Heart left ventricle (tissue), 16 donors: ENCODE measurements at regions not wholly inside any gene's neighbourhood (a gene's known extent, or its start where the extent isn't known, plus 50 kb on each side); places are given as distances from the start of the nearest gene placed in this dataset.
"Not testable (repeated sequence)": the region's sequence is repeated elsewhere in the genome, so short reads cannot be mapped to it uniquely, and the experiment has no call there.

ENCODE experiments used
- ATAC-seq, 4 donors: fragments of 200-7000 bp; cut with Tn5 transposase; one replicate each; pipeline ENCODE4 v1.9.1; 2020 to 2022; ENCODE audit warnings: moderate library complexity in 4 of 4, mild to moderate bottlenecking in 3 of 4, moderate number of reproducible peaks in 1 of 4
- DNase-seq, 5 donors: peaks; one replicate each; pipeline ENCODE4 v3.0.0-alpha.2; 2020
- H3K27ac ChIP-seq, 12 donors: fragments of 200-600 bp; sonication (generic) in 4 of 12; one replicate each; pipeline versions ENCODE4 v1.5.0 to v1.8.0; 2016 to 2022; ENCODE audit warnings: mild to moderate bottlenecking in 2 of 12
- H3K27me3 ChIP-seq, 9 donors: fragments of 200-600 bp; sonication (generic) in 2 of 9; one replicate each; pipeline versions ENCODE4 v1.5.1 to v1.8.0; 2016 to 2022; ENCODE audit warnings: mild to moderate bottlenecking in 3 of 9
- H3K36me3 ChIP-seq, 9 donors: fragments of 200-600 bp; sonication (generic) in 2 of 9; one replicate each; pipeline versions ENCODE4 v1.5.0 to v1.8.0; 2018 to 2022; ENCODE audit warnings: mild to moderate bottlenecking in 2 of 9
- H3K4me1 ChIP-seq, 12 donors: fragments of 200-600 bp; sonication (generic) in 4 of 12; one replicate each; pipeline versions ENCODE4 v1.5.0 to v1.8.0; 2016 to 2022; ENCODE audit warnings: mild to moderate bottlenecking in 3 of 12
- H3K4me3 ChIP-seq, 12 donors: fragments of 200-600 bp; sonication (generic) in 4 of 12; one replicate each; pipeline versions ENCODE4 v1.5.0 to v1.8.0; 2017 to 2022; ENCODE audit warnings: mild to moderate bottlenecking in 9 of 12, moderate library complexity in 4 of 12
- H3K9me3 ChIP-seq, 12 donors: fragments of 200-600 bp; sonication (generic) in 4 of 12; one replicate each; pipeline versions ENCODE4 v1.5.0 to v1.8.0; 2016 to 2022; ENCODE audit warnings: mild to moderate bottlenecking in 1 of 12
- POLR2A ChIP-seq, 2 donors: fragments of 450-650 bp; IDR thresholded peaks; one replicate each; pipeline ENCODE4 v1.6.1; 2017; ENCODE audit warnings: antibody characterized with exemption in 2 of 2, mild to moderate bottlenecking in 2 of 2, moderate library complexity in 2 of 2
- WGBS, 4 donors: extraction: QIAGEN DNeasy Blood & Tissue Kit in 2 of 4; methylation state at CpG; one replicate each; pipeline versions ENCODE4 v1.1.5 to v1.1.7; 2013 to 2018; 5-methylcytosine and 5-hydroxymethylcytosine counted together
- intact Hi-C, 10 donors: fragments of 100-400 bp; cut with DNase I; formaldehyde crosslinking; loops; one replicate each; pipeline versions ENCODE4 v1.11.1 to v1.14.2; 2022
- TF ChIP-seq, protein P1 (sequence below), 12 donors: fragments of 200-600 bp; sonication (generic) in 4 of 12; IDR thresholded peaks; one replicate each; pipeline versions ENCODE4 v1.5.0 to v1.8.0; 2018 to 2022; ENCODE audit warnings: antibody characterized with exemption in 12 of 12, mild to moderate bottlenecking in 5 of 12
- donor health status: ischemic (EF 13 %, LVEDD 7.1; RV severe dilation, severe dysfunction).
- donor health status: healthy with polysubstance abuse.
- donor health status: DM: no; HTN: yes; CAD: no.
- donor health status: DM: no; HTN: no; CAD: no.
- donor health status: ischemic (EF 25% LVEDD 6.9; RV normal size, moderate dysfunction).
- donor health status: ischemic (EF 25% LVEDD 5.7; RV mildly dilated, moderate dysfunction).
- donor health status: healthy.
- donor health status: DM: yes; HTN: yes; CAD: no.
- donor health status: ischemic (EF 35%, LVEDD 5.7; RV mildly dilated, moderate dysfunction).
- donor health status: nonischemic (EF 11% LVEDD 7.7; RV severe dilation, severe dysfunction).
- donor health status: DM: yes; HTN: yes; CAD: no.
- donor health status: PGD.
- donor health status: ischemic (EF 29% LVEDD 5.4; RV normal size, mild dysfunction).
- donor health status: nonischemic (EF 23%, LVEDD 6.1; RV moderate dilation, normal function).

- intact Hi-C loops, result loop anchor here in 6 of 10 donors (5.0 to 10.0 kb wide), 5 partner anchors 367 to 1265 kb away; no protein-coding TSS in a partner anchor
- Histone ChIP-seq H3K27me3 (peaks cover 0 to 8% (median 0%) of the 10 kb centered on the region in 9 donors), H3K27ac (no peak overlapping the region), H3K36me3 (no peaks in the 10 kb centered on the region), H3K9me3 (no peaks in the 10 kb centered on the region), H3K4me1 (peaks cover 0 to 5% (median 0%) of the 10 kb centered on the region in 12 donors), H3K4me3 (no peak overlapping the region)
- DNase-seq, result no peak
- WGBS, 4 donors, result 5 to 13% (median 9%) methylated on average over 1 of the region's 1 CpG
- TF ChIP-seq, protein P1, sequence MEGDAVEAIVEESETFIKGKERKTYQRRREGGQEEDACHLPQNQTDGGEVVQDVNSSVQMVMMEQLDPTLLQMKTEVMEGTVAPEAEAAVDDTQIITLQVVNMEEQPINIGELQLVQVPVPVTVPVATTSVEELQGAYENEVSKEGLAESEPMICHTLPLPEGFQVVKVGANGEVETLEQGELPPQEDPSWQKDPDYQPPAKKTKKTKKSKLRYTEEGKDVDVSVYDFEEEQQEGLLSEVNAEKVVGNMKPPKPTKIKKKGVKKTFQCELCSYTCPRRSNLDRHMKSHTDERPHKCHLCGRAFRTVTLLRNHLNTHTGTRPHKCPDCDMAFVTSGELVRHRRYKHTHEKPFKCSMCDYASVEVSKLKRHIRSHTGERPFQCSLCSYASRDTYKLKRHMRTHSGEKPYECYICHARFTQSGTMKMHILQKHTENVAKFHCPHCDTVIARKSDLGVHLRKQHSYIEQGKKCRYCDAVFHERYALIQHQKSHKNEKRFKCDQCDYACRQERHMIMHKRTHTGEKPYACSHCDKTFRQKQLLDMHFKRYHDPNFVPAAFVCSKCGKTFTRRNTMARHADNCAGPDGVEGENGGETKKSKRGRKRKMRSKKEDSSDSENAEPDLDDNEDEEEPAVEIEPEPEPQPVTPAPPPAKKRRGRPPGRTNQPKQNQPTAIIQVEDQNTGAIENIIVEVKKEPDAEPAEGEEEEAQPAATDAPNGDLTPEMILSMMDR (IDR thresholded peaks at IDR 0.05), result peak; percentile 21 to 55 (median 37)
- no peak for TF ChIP-seq POLR2A (IDR thresholded peaks at IDR 0.05)
- ATAC-seq, result no peak
Measured at GRCh38 chrX:12080265-12080664, 58.0 kb upstream of the FRMPD4 start.

DNA sequence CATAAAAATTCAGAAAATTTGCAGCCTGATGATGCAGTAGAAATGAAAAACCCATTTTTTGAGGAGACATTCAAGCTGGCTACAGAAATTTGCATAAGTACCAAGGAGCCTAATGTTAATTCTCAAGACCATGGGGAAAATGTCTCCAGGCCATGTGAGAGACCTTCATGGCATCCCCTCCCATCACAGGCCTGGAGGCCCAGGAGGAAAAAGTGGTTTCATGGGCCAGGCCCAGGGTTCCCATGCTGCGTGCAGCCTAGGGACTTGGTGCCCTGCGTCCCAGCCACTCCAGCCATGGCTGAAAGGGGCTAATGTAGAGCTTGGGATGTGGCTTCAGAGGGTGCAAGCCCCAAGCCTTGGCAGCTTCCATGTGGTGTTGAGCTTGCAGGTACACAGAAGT is 55.3 kb upstream of the FRMPD4 start:
- not testable (repeated sequence) for H3K27me3 ChIP-seq, H3K36me3 ChIP-seq, H3K4me3 ChIP-seq, ATAC-seq, DNase-seq, H3K27ac ChIP-seq, H3K4me1 ChIP-seq, H3K9me3 ChIP-seq
- intact Hi-C loops, result loop anchor here in 6 of 10 donors (5.0 to 10.0 kb wide), 5 partner anchors 364 to 1268 kb away; no protein-coding TSS in a partner anchor
- 87 to 92% methylated on average over 2 of the region's 2 CpGs; no CpG with 5 or more reads in 2 of the 4 donors for WGBS, 4 donors
